ENCODE measurements at regions not wholly inside any gene's neighbourhood (a gene's known extent, or its start where the extent isn't known, plus 50 kb on each side); places are given as distances from the start of the nearest gene placed in this dataset.

DNA sequence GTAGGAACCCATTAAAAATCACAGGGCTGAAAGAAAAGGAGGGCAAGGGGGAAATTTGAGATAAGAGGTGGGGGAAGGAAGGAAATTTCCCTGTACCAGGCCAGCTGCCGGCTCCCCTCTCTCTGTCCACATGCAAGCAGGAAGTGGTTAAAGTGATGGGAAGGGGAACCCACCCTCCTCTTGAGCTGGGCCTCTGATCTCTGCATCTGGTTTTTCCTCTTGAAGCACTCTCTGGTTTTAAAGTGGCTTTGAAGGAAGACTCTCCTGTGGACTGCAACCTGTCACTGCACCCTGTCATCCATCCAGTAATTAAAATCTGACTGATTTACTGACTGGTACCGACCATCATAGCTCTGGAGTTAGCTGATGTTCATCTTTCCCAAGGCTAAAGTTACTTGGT is 239.6 kb downstream of the TSHZ3 start:
- 0% methylated on average over 1 of the region's 2 CpGs for WGBS (ENCODE audit: insufficient coverage)
- Mint-ChIP-seq H3K4me3 (peak overlapping the region in 1 of 2 donors; percentile 22), H3K36me3 (no peaks in the 10 kb centered on the region), H3K27ac (no peak overlapping the region), H3K27me3 (ENCODE audit: low read depth in 3 of 3) (peaks cover 9 to 20% (median 10%) of the 10 kb centered on the region in 3 donors), H3K9me3 (no peaks in the 10 kb centered on the region), H3K4me1 (peaks cover 27% of the 10 kb centered on the region)
- H3K79me2 ChIP-seq (ENCODE audit: insufficient read depth, low read length), result no peaks in the 10 kb centered on the region
- H3K27me3 ChIP-seq (ENCODE audit: control insufficient read depth in 2 of 2, insufficient read depth in 2 of 2, low read length in 2 of 2), result no peaks in the 10 kb centered on the region
- no peak overlapping the region for H3K9ac ChIP-seq (ENCODE audit: insufficient read depth, low read length, poor library complexity, severe bottlenecking)
- intact Hi-C loops (cut with micrococcal nuclease), result no loop called here
- H3K9me3 ChIP-seq (replicated peaks in 1 of 2; ENCODE audit: control insufficient read depth in 1 of 2, insufficient read depth in 1 of 2, low read length in 2 of 2), result no peaks in the 10 kb centered on the region
- no peak for TF ChIP-seq CTCF (IDR thresholded peaks at IDR 0.05)
- no peak overlapping the region for H2AFZ ChIP-seq (ENCODE audit: insufficient read depth, low read depth, low read length, poor library complexity, severe bottlenecking)
- no peaks in the 10 kb centered on the region for H3K36me3 ChIP-seq (replicated peaks in 1 of 2; ENCODE audit: control insufficient read depth in 1 of 2, insufficient read depth in 2 of 2, low read length in 2 of 2)
- no peak overlapping the region for H3K4me2 ChIP-seq (replicated peaks; ENCODE audit: extremely low read depth, low read length, poor library complexity, severe bottlenecking)
- H4K20me1 ChIP-seq (ENCODE audit: insufficient read depth, low read length), result no peaks in the 10 kb centered on the region
- DNase-seq, result no peak
- H3K27ac ChIP-seq (ENCODE audit: low read depth in 1 of 2, low read length in 2 of 2), result no peak overlapping the region
- peaks cover 10 to 19% of the 10 kb centered on the region in 2 donors for H3K4me1 ChIP-seq (ENCODE audit: control insufficient read depth in 1 of 2, insufficient read depth in 2 of 2, low read length in 2 of 2)
- no peak overlapping the region for H3K4me3 ChIP-seq (replicated peaks in 1 of 3; ENCODE audit: low read depth in 2 of 3, low read length in 3 of 3)

DNA sequence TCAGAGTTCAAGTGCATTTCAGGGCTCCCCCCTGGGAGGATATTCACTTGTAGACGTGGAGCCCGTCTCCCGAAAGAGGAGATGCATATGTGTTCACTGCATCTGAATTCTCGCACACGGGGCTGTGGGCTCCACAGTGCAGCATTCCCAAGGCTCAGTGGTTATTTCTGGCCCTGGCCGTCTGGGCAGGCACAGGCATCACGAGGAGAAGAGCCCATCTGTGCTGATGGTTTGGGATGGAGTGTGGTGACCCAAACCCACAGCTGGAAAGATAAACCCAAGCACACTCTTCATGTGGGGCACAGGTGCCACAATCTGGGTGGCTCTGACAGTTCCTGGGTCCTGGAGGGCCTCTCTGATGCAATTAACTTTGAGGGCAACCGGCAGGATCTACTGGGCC is 242.1 kb downstream of the TSHZ3 start:
- peaks cover 5 to 16% (median 13%) of the 10 kb centered on the region in 3 donors for H3K27me3 Mint-ChIP-seq (ENCODE audit: low read depth in 3 of 3)
- H3K79me2 ChIP-seq (ENCODE audit: insufficient read depth, low read length), result no peaks in the 10 kb centered on the region
- H3K36me3 ChIP-seq (replicated peaks in 1 of 2; ENCODE audit: control insufficient read depth in 1 of 2, insufficient read depth in 2 of 2, low read length in 2 of 2), result no peaks in the 10 kb centered on the region
- H3K4me2 ChIP-seq (replicated peaks; ENCODE audit: extremely low read depth, low read length, poor library complexity, severe bottlenecking), result no peak overlapping the region
- peaks cover 10 to 19% of the 10 kb centered on the region in 2 donors for H3K4me1 ChIP-seq (ENCODE audit: control insufficient read depth in 1 of 2, insufficient read depth in 2 of 2, low read length in 2 of 2)
- no peak overlapping the region for H3K4me3 ChIP-seq (replicated peaks in 1 of 3; ENCODE audit: low read depth in 2 of 3, low read length in 3 of 3)
- H3K9ac ChIP-seq (ENCODE audit: insufficient read depth, low read length, poor library complexity, severe bottlenecking), result no peak overlapping the region
- WGBS (ENCODE audit: insufficient coverage), result 97% methylated on average over 6 of the region's 8 CpGs
- H3K9me3 Mint-ChIP-seq, result peaks cover 0 to 2% (median 0%) of the 10 kb centered on the region in 7 donors
- H2AFZ ChIP-seq (ENCODE audit: insufficient read depth, low read depth, low read length, poor library complexity, severe bottlenecking), result peak overlapping the region; percentile 46
- no peak for DNase-seq
- intact Hi-C loops (cut with micrococcal nuclease), result no loop called here
- TF ChIP-seq CTCF (IDR thresholded peaks at IDR 0.05), result no peak
- H4K20me1 ChIP-seq (ENCODE audit: insufficient read depth, low read length), result no peaks in the 10 kb centered on the region
- H3K4me3 Mint-ChIP-seq, result no peak overlapping the region
- H3K4me1 Mint-ChIP-seq, result peaks cover 34% of the 10 kb centered on the region
- no peaks in the 10 kb centered on the region for H3K9me3 ChIP-seq (replicated peaks in 1 of 2; ENCODE audit: control insufficient read depth in 1 of 2, insufficient read depth in 1 of 2, low read length in 2 of 2)
- H3K27ac Mint-ChIP-seq, result no peak overlapping the region
- no peak overlapping the region for H3K27ac ChIP-seq (ENCODE audit: low read depth in 1 of 2, low read length in 2 of 2)
- no peaks in the 10 kb centered on the region for H3K27me3 ChIP-seq (ENCODE audit: control insufficient read depth in 2 of 2, insufficient read depth in 2 of 2, low read length in 2 of 2)
- no peaks in the 10 kb centered on the region for H3K36me3 Mint-ChIP-seq
